ENCODE measurements at regions not wholly inside any gene's neighbourhood (a gene's known extent, or its start where the extent isn't known, plus 50 kb on each side); places are given as distances from the start of the nearest gene placed in this dataset.

- no peak for DNase-seq (ENCODE audit: low read depth)
Observed at GRCh38 chr6:120077489-120077888, 727.9 kb upstream of the MAN1A1 start.

GRCh38 chr6:120058410-120058809 lies 708.8 kb upstream of the MAN1A1 start:
- no peak for DNase-seq (ENCODE audit: low read depth)

DNA sequence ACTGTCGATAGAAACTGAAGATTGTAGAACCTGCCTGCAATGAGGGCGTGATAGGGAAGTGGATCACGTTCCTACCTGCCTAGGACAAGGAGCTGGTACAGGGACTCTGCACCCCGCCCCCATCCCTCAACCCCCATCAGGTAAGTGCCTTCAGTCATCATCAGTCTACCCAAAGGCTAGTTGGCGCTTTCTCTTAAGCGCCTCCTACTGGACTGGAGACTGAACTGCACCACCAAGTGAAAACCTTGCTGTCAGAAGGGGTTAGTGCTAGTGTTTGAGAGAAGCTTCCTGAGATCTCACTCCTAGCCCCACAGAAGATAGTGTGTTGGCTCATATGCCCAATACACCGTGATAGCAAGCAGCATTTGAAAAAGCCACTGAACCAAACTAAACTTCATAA lies 706.5 kb upstream of the MAN1A1 start:
- DNase-seq (ENCODE audit: low read depth) = no peak

GRCh38 chr6:120055071-120055470 lies 705.5 kb upstream of the MAN1A1 start:
- DNase-seq (ENCODE audit: low read depth) = no peak

DNA sequence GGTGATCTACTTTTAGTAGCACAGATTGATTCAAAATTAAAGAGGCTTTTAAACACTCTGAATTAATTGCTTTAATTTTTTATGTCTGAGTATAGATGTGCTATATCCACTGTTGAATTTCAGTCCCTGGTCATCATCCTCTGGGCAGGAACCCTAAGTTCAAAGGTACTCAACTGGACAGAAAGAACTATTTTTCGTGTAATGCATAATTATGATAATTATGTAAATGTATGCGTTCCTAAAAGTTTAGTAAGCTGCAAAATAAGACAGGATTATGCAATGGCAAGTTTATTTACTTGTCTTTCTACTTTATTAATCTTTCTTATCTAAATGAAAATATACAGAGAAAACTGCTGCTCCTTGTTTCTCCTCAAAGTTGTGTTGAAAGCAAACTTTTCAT lies 690.1 kb upstream of the MAN1A1 start:
- no peak for DNase-seq (ENCODE audit: low read depth)

DNA sequence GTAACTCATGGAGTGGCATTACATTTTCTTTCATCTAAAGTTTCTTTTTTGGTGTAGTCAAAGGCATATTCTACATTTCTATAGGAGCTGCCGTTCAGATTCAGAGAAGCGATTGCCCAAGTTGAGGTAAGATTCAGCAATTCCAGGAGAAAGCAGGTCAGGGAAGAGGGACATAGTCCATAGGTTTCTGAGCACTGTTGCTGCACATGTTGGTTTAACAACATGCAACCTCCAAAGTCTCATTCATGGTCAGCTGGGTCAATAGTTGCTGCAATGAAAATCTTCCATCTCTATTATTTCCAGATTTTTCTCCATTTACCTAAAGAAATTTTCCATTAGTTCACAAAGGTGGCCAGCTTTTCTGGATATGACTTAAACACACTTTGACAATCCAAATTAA lies 682.3 kb upstream of the MAN1A1 start:
- no peak for DNase-seq (ENCODE audit: low read depth)

GRCh38 chr6:120026791-120027190 lies 677.2 kb upstream of the MAN1A1 start:
- DNase-seq (ENCODE audit: low read depth) = no peak

DNA sequence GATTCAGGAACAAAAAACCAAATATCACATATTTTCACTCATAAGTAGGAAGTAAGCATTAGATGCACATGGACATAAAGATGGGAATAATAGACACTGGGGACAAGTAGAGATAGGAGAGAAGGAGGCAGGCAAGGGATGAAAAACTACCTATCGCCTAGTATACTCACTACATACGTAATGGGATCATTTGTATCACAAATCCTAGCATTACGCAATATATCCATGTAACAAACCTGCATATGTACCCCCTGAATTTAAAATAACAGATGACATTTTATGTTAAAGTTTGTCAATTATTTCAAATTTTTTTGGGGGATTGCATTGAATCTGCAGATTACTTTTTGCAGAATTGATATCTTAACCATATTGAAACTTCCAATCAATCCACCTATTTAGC lies 660.5 kb upstream of the MAN1A1 start:
- no peak for DNase-seq (ENCODE audit: low read depth)

DNA sequence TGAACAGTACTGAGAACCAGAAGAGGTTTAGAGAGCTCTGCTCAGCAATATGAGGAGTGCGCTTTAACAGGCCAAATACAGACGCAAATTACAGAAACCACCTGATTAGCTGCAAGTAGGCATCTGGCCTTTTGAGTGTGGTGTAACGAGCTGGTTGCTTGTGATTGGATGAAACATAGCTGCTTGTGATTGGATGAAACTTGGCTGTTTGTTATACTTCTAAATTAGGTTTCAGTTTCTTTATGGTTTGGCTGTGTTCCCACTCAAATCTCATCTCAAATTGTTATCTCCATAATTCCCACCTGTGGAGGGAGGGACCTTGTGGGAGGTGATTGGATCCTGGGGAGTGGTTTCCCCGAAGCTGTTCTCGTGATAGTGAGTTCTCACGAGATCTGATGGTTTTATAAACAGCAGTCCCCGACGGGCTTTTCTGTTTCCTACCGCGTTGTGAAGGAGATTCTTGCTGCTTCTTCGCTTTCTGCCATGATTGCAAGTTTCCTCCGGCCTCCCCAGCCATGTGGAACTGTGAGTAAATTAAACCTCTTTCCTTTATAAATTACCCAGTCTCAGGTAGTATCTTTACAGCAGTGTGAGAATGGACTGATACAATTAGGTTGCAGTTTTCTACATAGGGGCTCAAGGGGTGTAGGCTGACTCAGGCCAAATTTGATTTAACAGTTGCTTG lies 655.9 kb upstream of the MAN1A1 start:
- no peak for DNase-seq (ENCODE audit: low read depth)

GRCh38 chr6:119986934-119987549 lies 637.5 kb upstream of the MAN1A1 start:
- no peak for DNase-seq (ENCODE audit: low read depth)

- DNase-seq (ENCODE audit: low read depth) = no peak
Observed at GRCh38 chr6:119985952-119986736, 636.6 kb upstream of the MAN1A1 start.

- DNase-seq (ENCODE audit: low read depth) = no peak
Observed at GRCh38 chr6:119980802-119981201, 631.2 kb upstream of the MAN1A1 start.

- no peak for DNase-seq (ENCODE audit: low read depth)
Observed at GRCh38 chr6:119979862-119980261, 630.3 kb upstream of the MAN1A1 start.

DNA sequence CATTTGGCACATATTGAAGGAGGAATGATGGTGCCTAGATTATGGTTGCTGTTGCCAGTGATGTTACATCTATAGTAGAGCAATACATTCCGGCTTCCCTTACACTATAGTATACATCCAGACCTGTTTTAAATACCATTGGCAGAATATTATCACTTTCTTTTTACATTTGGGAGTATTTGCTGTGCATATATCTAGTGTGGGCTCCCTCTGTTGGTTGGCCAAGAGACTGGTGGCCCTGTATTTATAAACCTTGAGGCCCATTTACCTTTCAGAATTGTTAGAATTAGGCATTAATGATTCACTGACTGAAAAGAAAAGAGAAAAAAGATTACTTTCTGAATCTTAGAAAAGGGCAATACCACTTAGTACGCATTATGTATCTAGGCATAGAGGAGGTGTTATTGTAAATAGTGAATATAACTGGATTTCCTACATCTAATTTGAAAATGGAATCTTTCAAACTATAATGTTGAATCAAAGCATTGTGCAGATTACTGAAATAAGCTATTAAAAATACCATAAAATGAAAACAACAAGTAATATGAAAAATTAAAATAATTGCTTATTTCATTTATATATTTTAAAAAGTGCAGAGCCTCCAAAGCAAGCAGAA lies 628.8 kb upstream of the MAN1A1 start:
- no peak for DNase-seq (ENCODE audit: low read depth)

DNA sequence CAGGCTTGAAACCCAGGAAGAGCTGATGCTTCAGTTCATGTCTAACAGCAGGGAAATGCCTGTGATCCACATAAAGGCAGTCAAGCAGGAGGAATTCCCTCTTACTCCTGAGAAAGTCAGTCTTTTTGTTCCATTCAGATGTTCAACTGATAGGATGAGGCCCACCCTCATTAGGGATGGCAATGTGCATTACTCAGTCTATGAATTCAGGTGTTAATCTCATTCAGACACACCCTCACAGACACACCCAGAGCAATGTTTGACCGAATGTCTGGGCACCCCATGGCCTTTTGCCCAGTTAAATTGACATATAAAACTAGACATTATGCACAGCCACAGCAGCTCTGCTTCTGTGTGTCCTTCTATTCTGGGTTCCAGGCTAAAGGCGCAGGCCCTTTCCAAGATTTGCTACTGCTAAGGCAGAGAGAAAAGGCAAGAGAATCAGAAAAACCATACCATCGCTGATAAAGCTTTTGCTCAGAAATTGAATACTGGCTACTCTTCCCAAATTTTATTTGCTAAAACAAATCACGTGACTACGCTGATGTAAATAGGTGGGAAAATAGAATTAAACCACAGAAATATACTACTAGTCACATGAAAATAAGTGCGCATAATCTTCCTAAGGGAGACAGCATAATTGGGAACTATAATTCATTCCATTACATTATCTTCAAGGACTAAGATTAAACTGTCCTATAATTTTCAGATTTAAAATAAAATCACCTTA lies 625.0 kb upstream of the MAN1A1 start:
- DNase-seq (ENCODE audit: low read depth) = no peak

GRCh38 chr6:119966484-119966883 lies 616.9 kb upstream of the MAN1A1 start:
- DNase-seq (ENCODE audit: low read depth) = no peak

- no peak for DNase-seq (ENCODE audit: low read depth)
Observed at GRCh38 chr6:119965900-119966299, 616.3 kb upstream of the MAN1A1 start.

DNA sequence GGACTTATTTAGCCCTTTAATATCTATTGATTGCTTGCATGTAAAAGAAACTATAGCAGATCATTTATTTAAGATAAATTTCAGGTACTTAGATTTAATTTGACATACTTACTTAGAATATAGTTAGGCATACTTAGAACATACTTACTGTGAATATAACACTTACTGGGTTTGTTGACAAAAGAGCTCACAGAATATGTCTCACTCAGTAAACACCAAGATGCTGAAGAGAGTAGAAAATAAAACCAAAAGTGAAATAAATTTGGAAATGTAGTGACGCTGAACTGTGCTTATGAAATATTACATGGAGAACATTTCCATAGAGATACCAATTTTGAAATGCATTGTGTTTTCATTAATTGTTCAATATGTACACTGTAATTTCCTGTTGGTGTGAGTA lies 615.4 kb upstream of the MAN1A1 start:
- DNase-seq (ENCODE audit: low read depth) = no peak

DNA sequence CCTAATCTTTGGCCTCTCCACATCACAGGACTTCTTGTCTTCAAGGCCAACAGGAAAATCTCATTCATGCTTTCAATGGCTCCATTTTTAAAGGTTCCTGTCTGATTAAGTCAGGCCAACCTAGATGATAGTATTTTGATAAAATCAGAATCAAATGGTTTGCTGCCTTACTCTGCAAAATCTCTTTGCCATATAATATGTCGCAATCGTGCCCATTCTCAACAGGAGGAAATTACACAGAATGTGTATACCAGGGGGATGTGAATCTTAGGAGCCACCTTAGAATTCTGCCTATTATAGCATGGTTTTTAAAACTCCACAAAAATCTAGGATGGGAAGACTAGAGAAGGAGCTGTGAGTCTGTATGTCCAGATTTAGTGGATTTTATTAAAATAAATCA lies 612.9 kb upstream of the MAN1A1 start:
- DNase-seq (ENCODE audit: low read depth) = no peak

DNA sequence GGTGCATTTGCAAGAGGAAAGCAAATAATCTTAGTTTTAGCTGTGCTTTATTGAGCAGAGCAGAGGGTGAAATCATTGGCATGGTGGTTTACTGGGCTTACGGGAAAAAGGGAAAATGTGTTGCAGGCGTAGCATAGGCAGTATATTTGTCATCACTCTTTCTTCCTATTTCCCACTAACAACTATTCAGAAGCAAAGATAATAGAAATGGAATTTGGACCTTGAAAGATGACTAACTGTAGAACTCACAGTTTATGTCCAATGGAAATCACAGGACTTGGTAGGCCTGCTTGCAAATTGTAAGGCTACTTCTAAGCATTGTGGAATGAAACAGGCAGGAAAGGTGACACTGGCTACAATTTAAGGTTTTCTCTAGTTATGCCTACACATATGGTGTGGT lies 611.9 kb upstream of the MAN1A1 start:
- DNase-seq (ENCODE audit: low read depth) = no peak

DNA sequence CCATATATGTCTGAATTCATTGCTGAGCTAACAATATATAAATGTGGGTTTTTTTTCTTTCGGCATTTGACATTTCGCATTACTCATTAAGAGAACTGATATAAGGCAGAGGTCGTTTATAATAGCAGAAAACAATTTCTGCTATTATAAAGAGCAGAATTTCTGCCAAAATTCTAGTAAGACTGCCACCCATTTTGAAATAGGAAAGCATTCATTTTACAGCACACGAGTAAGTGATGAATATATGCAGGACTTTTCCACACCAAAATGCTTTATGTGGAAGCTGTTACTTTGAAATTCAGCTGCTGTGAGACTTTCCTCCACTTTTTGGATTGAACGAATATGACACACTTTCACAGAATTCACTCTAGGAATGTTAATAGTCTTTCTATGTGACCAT lies 610.9 kb upstream of the MAN1A1 start:
- no peak for DNase-seq (ENCODE audit: low read depth)

GRCh38 chr6:119960036-119960435 lies 610.5 kb upstream of the MAN1A1 start:
- no peak for DNase-seq (ENCODE audit: low read depth)

Measured in activated T-helper 1 cell treated with Interleukin-2 at 50 U/mL for 16 hours (primary cell).